Right atrium auricular region (tissue), 2 donors: ENCODE measurements at regions not wholly inside any gene's neighbourhood (a gene's known extent, or its start where the extent isn't known, plus 50 kb on each side); places are given as distances from the start of the nearest gene placed in this dataset.

Source experiments
- DNase-seq: peaks from one replicate; pipeline ENCODE4 v3.0.0-alpha.2; 2019; ENCODE audit warnings: low spot score
- H3K27ac ChIP-seq, 2 donors: fragments of 200-600 bp; sonication (generic); 1 replicate in 1 of 2; 2 replicates in 1 of 2; pipeline ENCODE4 v1.5.1; 2016 to 2019
- H3K27me3 ChIP-seq, 2 donors: fragments of 200-600 bp; sonication (generic); one replicate each; pipeline versions ENCODE4 v1.5.1 to v1.6.0; 2017 to 2019
- H3K36me3 ChIP-seq: fragments of 200-600 bp; sonication (generic); one replicate; pipeline ENCODE4 v1.5.1; 2016
- H3K4me1 ChIP-seq, 2 donors: fragments of 200-600 bp; sonication (generic); one replicate each; pipeline versions ENCODE4 v1.5.1 to v1.6.0; 2017 to 2019
- H3K4me3 ChIP-seq, 2 donors: fragments of 200-600 bp; sonication (generic); 1 replicate in 1 of 2; 2 replicates in 1 of 2; pipeline ENCODE4 v1.5.1; 2017 to 2019; ENCODE audit warnings: mild to moderate bottlenecking in 1 of 2, moderate library complexity in 1 of 2
- H3K9me3 ChIP-seq, 2 donors: fragments of 200-600 bp; sonication (generic); one replicate each; pipeline ENCODE4 v1.5.1; 2019
- TF ChIP-seq, protein P1 (sequence below), 2 donors: fragments of 200-600 bp; sonication (generic); IDR thresholded peaks; one replicate each; pipeline ENCODE4 v1.5.1; 2019; ENCODE audit warnings: antibody characterized with exemption in 2 of 2

DNA sequence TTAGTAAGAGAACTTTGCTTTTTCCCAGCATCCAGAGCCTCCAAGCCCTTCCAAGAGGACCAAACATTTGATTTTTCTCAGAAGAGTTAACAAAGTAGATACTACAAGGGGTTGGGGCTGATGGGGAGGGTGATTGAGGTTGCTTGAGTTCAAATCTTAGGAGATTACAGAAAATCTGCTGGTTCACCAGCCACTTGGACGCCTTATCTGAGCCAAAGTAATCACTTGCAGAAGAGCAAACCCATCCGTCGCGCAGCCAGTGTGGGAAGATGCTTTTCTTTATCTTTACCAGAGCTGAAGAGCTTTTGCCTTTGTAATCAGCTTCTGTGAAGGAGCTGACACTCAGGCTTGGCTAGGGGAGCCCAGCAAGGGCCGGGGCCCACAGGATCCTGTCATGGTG, 91.9 kb upstream of the CTTNBP2NL start:
- TF ChIP-seq, protein P1, sequence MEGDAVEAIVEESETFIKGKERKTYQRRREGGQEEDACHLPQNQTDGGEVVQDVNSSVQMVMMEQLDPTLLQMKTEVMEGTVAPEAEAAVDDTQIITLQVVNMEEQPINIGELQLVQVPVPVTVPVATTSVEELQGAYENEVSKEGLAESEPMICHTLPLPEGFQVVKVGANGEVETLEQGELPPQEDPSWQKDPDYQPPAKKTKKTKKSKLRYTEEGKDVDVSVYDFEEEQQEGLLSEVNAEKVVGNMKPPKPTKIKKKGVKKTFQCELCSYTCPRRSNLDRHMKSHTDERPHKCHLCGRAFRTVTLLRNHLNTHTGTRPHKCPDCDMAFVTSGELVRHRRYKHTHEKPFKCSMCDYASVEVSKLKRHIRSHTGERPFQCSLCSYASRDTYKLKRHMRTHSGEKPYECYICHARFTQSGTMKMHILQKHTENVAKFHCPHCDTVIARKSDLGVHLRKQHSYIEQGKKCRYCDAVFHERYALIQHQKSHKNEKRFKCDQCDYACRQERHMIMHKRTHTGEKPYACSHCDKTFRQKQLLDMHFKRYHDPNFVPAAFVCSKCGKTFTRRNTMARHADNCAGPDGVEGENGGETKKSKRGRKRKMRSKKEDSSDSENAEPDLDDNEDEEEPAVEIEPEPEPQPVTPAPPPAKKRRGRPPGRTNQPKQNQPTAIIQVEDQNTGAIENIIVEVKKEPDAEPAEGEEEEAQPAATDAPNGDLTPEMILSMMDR (IDR thresholded peaks at IDR 0.05): no peak
- Histone ChIP-seq H3K36me3 (no peaks in the 10 kb centered on the region), H3K4me1 (no peaks in the 10 kb centered on the region), H3K27ac (no peak overlapping the region), H3K9me3 (no peaks in the 10 kb centered on the region), H3K27me3 (no peaks in the 10 kb centered on the region), H3K4me3 (no peak overlapping the region)
- no peak for DNase-seq

DNA sequence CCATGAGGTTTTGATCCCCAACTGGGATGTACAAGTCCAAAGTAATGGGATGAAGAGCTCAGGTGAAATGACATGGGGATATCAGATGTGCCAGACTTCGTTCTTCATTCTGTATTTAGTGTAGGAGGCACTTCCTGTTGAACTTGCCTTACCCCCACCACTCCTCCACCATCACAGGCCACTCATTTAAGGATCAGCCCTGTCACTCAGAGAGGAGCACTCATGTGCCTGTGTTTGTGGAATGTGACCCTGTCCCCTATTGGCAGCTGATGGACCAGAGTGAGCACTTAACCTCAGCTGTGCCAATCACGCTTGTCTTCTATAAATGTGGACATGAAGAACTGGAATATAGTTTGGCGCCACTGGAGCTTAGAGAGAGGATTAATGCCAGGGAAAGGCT, 91.4 kb upstream of the CTTNBP2NL start:
- no peak overlapping the region for H3K27ac ChIP-seq
- no peak for DNase-seq
- TF ChIP-seq, protein P1 (IDR thresholded peaks at IDR 0.05): no peak
- no peaks in the 10 kb centered on the region for H3K27me3 ChIP-seq
- H3K4me3 ChIP-seq: no peak overlapping the region
- H3K36me3 ChIP-seq: no peaks in the 10 kb centered on the region
- H3K9me3 ChIP-seq: no peaks in the 10 kb centered on the region
- no peaks in the 10 kb centered on the region for H3K4me1 ChIP-seq

DNA sequence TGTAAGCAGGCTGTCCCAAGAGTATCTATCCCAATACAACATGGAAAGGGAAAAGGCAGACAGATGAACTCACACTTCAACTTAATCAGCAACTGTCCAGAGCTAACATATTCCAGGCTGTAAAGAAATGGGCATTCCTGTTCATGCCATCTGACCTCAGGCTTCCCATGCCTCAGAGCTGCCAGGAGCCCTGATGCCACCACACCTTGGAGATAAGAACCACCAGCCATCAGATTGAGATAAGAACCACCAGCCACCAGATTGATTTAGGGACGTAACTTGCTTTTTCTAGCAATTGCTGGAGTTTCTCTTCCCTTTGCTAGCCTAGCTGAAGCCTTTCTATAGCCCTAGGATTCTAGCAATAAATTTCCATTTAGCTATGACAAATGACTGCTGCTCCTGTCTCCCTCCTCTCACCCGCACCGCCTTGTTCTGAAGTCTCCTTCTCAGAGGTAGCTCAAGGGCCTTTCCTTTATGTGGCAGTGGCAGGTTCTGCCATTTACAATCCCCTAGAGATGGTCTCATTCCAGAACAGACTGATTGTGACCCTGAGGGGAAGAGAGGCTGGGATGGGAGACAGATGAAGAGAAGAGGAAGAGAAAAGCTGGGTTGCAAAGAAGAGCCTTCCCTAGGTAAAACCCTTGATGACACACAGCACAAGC, 88.0 kb upstream of the CTTNBP2NL start:
- no peaks in the 10 kb centered on the region for H3K36me3 ChIP-seq
- H3K27me3 ChIP-seq: no peaks in the 10 kb centered on the region
- H3K9me3 ChIP-seq: no peaks in the 10 kb centered on the region
- DNase-seq: no peak
- no peak overlapping the region for H3K4me3 ChIP-seq
- no peak overlapping the region for H3K27ac ChIP-seq
- TF ChIP-seq, protein P1 (IDR thresholded peaks at IDR 0.05): no peak
- no peaks in the 10 kb centered on the region for H3K4me1 ChIP-seq

DNA sequence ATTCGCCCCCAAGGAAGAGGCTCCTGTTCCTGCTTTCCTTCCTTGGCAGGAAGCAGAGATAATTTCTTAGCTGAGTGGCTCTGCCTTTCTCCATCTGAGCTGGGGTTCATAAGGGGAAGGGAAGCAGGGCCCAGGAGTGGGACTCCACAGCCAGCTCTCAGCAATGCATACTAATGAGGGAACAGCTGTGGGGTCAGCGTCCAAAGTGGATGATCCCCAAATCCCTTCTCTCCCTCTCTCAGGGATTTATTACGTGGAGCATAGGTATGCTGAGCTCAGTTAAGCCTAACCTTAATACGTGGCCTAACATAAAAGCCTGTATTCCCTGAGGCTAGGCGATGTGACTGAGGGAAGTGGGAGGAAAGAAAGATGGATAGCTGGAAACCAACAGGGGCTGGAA, 87.3 kb upstream of the CTTNBP2NL start:
- Histone ChIP-seq H3K9me3 (no peaks in the 10 kb centered on the region), H3K27ac (no peak overlapping the region), H3K4me1 (no peaks in the 10 kb centered on the region), H3K27me3 (no peaks in the 10 kb centered on the region), H3K4me3 (no peak overlapping the region), H3K36me3 (no peaks in the 10 kb centered on the region)
- DNase-seq: no peak
- TF ChIP-seq, protein P1 (IDR thresholded peaks at IDR 0.05): no peak

DNA sequence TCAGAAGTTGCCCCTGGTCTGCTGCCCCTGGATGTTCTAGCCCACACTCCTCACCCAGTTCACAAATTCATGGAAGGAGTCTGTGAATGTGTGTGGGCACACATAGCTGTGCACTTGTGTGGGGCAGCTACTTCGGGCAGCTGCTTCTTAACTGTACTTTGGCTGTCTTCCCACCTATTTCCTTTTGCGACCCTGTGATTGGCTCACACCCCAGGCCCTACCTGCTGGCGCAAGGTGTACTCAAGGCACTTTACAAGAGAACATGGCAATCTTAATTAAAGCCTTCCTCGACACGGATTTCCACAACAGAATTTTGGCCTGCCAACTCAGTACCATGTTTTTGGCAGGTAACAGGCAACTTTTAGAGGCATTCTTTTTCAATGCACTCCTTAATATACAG, 86.5 kb upstream of the CTTNBP2NL start:
- no peak overlapping the region for H3K27ac ChIP-seq
- no peak for DNase-seq
- no peaks in the 10 kb centered on the region for H3K9me3 ChIP-seq
- H3K4me1 ChIP-seq: no peaks in the 10 kb centered on the region
- H3K4me3 ChIP-seq: no peak overlapping the region
- TF ChIP-seq, protein P1 (IDR thresholded peaks at IDR 0.05): no peak
- H3K27me3 ChIP-seq: no peaks in the 10 kb centered on the region
- no peaks in the 10 kb centered on the region for H3K36me3 ChIP-seq

DNA sequence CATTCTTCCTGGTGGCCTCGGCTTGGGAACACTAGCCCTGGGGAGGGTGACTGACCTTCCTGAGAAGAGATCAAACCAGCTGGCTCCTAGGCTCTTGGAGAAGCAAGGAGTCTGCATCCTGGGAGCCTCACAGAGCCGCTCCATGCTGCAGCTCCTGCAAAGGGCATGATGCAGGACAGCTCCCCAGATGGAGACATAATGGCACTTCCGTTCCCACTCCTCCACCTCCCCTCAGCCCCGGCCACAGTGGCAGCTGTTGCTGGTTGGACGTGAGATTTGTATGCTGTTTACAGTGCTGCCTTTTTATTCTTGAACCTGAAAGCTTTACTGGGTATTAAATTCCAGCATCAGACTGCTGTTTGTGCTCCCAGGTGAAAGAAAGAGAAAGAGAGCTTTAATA, 83.7 kb upstream of the CTTNBP2NL start:
- TF ChIP-seq, protein P1 (IDR thresholded peaks at IDR 0.05): no peak
- DNase-seq: no peak
- Histone ChIP-seq H3K36me3 (no peaks in the 10 kb centered on the region), H3K27me3 (no peaks in the 10 kb centered on the region), H3K27ac (no peak overlapping the region), H3K4me3 (no peak overlapping the region), H3K4me1 (no peaks in the 10 kb centered on the region), H3K9me3 (no peaks in the 10 kb centered on the region)
